ENCODE measurements at regions not wholly inside any gene's neighbourhood (a gene's known extent, or its start where the extent isn't known, plus 50 kb on each side); places are given as distances from the start of the nearest gene placed in this dataset.

DNA sequence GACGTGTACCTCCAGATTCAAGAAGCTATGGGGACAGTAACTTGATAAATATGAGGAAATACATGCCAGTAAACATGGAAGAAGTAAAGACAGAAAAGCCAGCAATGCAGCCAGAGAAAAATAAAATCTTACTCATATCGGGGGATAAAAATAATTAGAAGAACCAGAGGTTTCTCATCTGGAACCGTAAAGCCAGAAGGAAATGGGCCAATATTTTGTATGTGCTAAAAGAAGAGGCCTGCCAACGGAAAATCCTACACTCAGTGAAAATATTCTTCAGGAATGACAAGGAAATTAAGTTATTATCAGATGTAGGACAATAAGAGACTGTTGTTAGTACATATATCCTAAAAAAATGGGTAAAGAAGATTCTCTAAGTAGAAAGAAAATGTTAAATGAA lies 401.2 kb downstream of the CDC14C start:
- TF ChIP-seq CTCF (IDR thresholded peaks at IDR 0.05; ENCODE audit: low read depth, low read length): no peak
- TF ChIP-seq POLR2A (IDR thresholded peaks at IDR 0.05; ENCODE audit: extremely low read depth, insufficient read length): no peak
